ENCODE measurements at regions not wholly inside any gene's neighbourhood (a gene's known extent, or its start where the extent isn't known, plus 50 kb on each side); places are given as distances from the start of the nearest gene placed in this dataset.

GRCh38 chr3:72322264-72322976 lies 525.8 kb downstream of the SHQ1 start:
- TF ChIP-seq CTCF (conservative IDR thresholded peaks at IDR 0.05) (no peak), EZH2 (IDR thresholded peaks at IDR 0.05; ENCODE audit: low read depth) (no peak)
